Stromal cell of bone marrow (primary cell): ENCODE measurements at regions not wholly inside any gene's neighbourhood (a gene's known extent, or its start where the extent isn't known, plus 50 kb on each side); places are given as distances from the start of the nearest gene placed in this dataset.
"Not testable (repeated sequence)": the region's sequence is repeated elsewhere in the genome, so short reads cannot be mapped to it uniquely, and the experiment has no call there.

Experiments
- DNase-seq: peaks from one replicate; pipeline ENCODE4 v3.0.0-alpha.2; 2012; ENCODE audit warnings: low read depth

GRCh38 chr2:149703281-149703680, 115.7 kb upstream of the MMADHC start:
- no peak for DNase-seq

- no peak for DNase-seq
These were observed 115.0 kb upstream of the MMADHC start for GRCh38 chr2:149702571-149702970.

- no peak for DNase-seq
These were observed 113.7 kb upstream of the MMADHC start for GRCh38 chr2:149701241-149701640.

- DNase-seq: no peak
These were observed 105.4 kb upstream of the MMADHC start for GRCh38 chr2:149692961-149693396.

- no peak for DNase-seq
These were observed 103.2 kb upstream of the MMADHC start for GRCh38 chr2:149690825-149691224.

GRCh38 chr2:149687052-149687427, 99.5 kb upstream of the MMADHC start:
- DNase-seq: no peak

- no peak for DNase-seq
These were observed 98.8 kb upstream of the MMADHC start for GRCh38 chr2:149686136-149687051.

- DNase-seq: not testable (repeated sequence)
These were observed 97.8 kb upstream of the MMADHC start for GRCh38 chr2:149685401-149685800.

- no peak for DNase-seq
These were observed 91.7 kb upstream of the MMADHC start for GRCh38 chr2:149679286-149679685.

- no peak for DNase-seq
These were observed 89.8 kb upstream of the MMADHC start for GRCh38 chr2:149677416-149677815.

GRCh38 chr2:149670086-149670485, 82.5 kb upstream of the MMADHC start:
- no peak for DNase-seq

- no peak for DNase-seq
These were observed 79.3 kb upstream of the MMADHC start for GRCh38 chr2:149666809-149667320.

GRCh38 chr2:149664896-149665295, 77.3 kb upstream of the MMADHC start:
- DNase-seq: no peak

GRCh38 chr2:149662556-149662955, 75.0 kb upstream of the MMADHC start:
- no peak for DNase-seq

GRCh38 chr2:149661844-149662243, 74.3 kb upstream of the MMADHC start:
- DNase-seq: peak; percentile 41

- no peak for DNase-seq
These were observed 71.0 kb upstream of the MMADHC start for GRCh38 chr2:149658553-149658952.

- DNase-seq: no peak
These were observed 69.9 kb upstream of the MMADHC start for GRCh38 chr2:149657401-149658040.

GRCh38 chr2:149656996-149657395, 69.4 kb upstream of the MMADHC start:
- no peak for DNase-seq

- no peak for DNase-seq
These were observed 66.4 kb upstream of the MMADHC start for GRCh38 chr2:149653831-149654445.

- DNase-seq: no peak
These were observed 65.4 kb upstream of the MMADHC start for GRCh38 chr2:149652926-149653325.

- no peak for DNase-seq
These were observed 65.0 kb upstream of the MMADHC start for GRCh38 chr2:149652526-149652925.

GRCh38 chr2:149651229-149651628, 63.7 kb upstream of the MMADHC start:
- DNase-seq: no peak

GRCh38 chr2:149650006-149650405, 62.4 kb upstream of the MMADHC start:
- no peak for DNase-seq
